ENCODE measurements at regions not wholly inside any gene's neighbourhood (a gene's known extent, or its start where the extent isn't known, plus 50 kb on each side); places are given as distances from the start of the nearest gene placed in this dataset.

DNA sequence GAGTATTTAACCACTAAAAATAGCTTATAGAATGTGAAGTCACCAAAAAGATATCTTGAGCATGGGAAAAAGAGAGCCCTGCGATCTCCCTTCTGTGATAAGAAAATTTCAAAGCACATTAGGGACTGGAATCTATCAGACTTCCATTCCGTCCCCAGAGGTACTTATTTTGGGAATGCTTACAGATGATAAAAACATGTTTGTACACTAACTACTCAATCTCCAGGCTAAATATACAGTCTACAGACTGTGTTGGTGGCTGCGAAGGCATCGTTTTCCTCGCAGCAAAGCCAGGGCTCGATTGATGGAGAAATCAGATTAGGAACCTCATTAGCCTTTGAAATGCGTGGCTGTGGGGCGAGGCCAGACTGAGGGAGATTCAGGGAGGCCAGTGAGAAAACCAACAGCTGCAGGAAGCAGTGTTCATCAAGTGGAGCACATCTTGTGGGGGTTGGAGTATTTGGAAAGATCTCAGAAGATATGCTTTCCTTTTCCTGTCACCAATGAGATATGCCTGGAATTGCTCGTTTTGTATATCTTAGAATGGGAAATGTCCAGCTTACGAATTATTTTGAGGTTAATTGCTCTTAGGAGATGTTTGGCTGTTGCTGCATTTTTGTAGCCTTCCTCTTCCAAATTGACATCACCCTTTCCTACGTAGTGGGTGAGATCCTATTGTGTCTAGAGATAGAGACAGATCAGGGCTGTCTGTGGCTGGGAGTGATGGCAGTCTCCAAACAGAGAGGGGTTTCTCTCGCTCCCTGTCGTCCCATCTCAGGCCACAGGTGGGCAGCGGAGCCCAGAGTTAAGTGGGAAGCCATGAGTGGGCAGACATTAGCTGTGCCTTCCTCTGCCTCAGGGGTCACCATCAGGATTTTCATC lies 224.9 kb upstream of the FAT1 start:
- Histone ChIP-seq H3K27ac (replicated peaks) (no peak overlapping the region), H3K27me3 (ENCODE audit: insufficient read depth, poor library complexity, severe bottlenecking) (no peaks in the 10 kb centered on the region), H3K4me3 (replicated peaks; ENCODE audit: insufficient read depth, low read length) (no peak overlapping the region)
- TF ChIP-seq GABPA (IDR thresholded peaks at IDR 0.05; ENCODE audit: low read depth) (no peak), SPI1 (IDR thresholded peaks at IDR 0.05; ENCODE audit: borderline replicate concordance, low read depth) (no peak), POLR2AphosphoS5 (IDR thresholded peaks at IDR 0.05; ENCODE audit: low read depth) (no peak)
- TF ChIP-seq, protein P1, sequence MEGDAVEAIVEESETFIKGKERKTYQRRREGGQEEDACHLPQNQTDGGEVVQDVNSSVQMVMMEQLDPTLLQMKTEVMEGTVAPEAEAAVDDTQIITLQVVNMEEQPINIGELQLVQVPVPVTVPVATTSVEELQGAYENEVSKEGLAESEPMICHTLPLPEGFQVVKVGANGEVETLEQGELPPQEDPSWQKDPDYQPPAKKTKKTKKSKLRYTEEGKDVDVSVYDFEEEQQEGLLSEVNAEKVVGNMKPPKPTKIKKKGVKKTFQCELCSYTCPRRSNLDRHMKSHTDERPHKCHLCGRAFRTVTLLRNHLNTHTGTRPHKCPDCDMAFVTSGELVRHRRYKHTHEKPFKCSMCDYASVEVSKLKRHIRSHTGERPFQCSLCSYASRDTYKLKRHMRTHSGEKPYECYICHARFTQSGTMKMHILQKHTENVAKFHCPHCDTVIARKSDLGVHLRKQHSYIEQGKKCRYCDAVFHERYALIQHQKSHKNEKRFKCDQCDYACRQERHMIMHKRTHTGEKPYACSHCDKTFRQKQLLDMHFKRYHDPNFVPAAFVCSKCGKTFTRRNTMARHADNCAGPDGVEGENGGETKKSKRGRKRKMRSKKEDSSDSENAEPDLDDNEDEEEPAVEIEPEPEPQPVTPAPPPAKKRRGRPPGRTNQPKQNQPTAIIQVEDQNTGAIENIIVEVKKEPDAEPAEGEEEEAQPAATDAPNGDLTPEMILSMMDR (IDR thresholded peaks at IDR 0.05; ENCODE audit: insufficient read depth, low read length), result no peak
- TF ChIP-seq, protein P2, sequence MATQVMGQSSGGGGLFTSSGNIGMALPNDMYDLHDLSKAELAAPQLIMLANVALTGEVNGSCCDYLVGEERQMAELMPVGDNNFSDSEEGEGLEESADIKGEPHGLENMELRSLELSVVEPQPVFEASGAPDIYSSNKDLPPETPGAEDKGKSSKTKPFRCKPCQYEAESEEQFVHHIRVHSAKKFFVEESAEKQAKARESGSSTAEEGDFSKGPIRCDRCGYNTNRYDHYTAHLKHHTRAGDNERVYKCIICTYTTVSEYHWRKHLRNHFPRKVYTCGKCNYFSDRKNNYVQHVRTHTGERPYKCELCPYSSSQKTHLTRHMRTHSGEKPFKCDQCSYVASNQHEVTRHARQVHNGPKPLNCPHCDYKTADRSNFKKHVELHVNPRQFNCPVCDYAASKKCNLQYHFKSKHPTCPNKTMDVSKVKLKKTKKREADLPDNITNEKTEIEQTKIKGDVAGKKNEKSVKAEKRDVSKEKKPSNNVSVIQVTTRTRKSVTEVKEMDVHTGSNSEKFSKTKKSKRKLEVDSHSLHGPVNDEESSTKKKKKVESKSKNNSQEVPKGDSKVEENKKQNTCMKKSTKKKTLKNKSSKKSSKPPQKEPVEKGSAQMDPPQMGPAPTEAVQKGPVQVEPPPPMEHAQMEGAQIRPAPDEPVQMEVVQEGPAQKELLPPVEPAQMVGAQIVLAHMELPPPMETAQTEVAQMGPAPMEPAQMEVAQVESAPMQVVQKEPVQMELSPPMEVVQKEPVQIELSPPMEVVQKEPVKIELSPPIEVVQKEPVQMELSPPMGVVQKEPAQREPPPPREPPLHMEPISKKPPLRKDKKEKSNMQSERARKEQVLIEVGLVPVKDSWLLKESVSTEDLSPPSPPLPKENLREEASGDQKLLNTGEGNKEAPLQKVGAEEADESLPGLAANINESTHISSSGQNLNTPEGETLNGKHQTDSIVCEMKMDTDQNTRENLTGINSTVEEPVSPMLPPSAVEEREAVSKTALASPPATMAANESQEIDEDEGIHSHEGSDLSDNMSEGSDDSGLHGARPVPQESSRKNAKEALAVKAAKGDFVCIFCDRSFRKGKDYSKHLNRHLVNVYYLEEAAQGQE (IDR thresholded peaks at IDR 0.05; ENCODE audit: insufficient replicate concordance, low read depth), result no peak
- no peak for DNase-seq (ENCODE audit: low read depth in 1 of 2, low spot score in 1 of 2)

DNA sequence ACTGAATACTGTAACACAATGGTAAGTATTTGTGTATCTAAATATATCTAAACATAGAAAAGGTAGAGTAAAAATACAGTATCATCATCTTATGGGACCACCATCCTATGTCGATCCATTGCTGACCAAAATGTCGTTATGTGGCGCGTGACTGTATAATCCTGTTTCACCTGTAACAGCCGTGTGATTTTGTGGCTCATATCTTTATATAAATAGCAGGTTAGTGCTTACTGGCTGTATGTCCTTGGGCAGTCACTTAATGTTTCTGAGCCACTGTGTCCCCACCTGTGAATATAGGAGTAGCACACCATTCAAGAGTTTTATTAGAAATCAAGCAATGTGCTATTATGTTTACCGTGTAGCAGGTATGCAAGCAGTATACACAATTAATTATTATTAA lies 226.2 kb upstream of the FAT1 start:
- Histone ChIP-seq H3K4me3 (replicated peaks; ENCODE audit: insufficient read depth, low read length) (no peak overlapping the region), H3K27ac (replicated peaks) (no peak overlapping the region), H3K27me3 (ENCODE audit: insufficient read depth, poor library complexity, severe bottlenecking) (no peaks in the 10 kb centered on the region)
- TF ChIP-seq POLR2AphosphoS5 (IDR thresholded peaks at IDR 0.05; ENCODE audit: low read depth) (no peak), SPI1 (IDR thresholded peaks at IDR 0.05; ENCODE audit: borderline replicate concordance, low read depth) (no peak), GABPA (IDR thresholded peaks at IDR 0.05; ENCODE audit: low read depth) (no peak)
- TF ChIP-seq, protein P1 (IDR thresholded peaks at IDR 0.05; ENCODE audit: insufficient read depth, low read length), result no peak
- TF ChIP-seq, protein P2 (IDR thresholded peaks at IDR 0.05; ENCODE audit: insufficient replicate concordance, low read depth), result no peak
- DNase-seq (ENCODE audit: low read depth in 1 of 2, low spot score in 1 of 2), result no peak

DNA sequence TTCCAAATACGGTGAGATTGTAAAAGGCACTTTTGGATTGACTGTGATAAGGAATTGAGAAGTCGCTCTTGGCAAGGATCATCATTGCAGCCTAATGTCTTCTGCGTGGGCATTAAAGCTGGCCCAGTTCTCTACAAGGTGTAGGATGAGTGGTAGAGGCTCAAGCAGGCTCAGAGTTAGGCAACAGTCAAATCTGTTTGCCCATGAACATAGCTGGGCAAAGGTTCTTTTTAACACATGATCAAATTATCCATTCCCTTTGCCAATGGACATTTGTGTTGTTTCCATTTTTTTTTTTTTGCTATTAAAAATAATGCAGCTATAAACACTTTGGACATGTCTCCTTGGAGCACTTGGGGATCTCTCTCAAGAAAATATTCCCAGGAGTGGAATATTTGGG lies 229.1 kb upstream of the FAT1 start:
- TF ChIP-seq POLR2AphosphoS5 (IDR thresholded peaks at IDR 0.05; ENCODE audit: low read depth), result no peak
- TF ChIP-seq, protein P1 (IDR thresholded peaks at IDR 0.05; ENCODE audit: insufficient read depth, low read length), result no peak
- TF ChIP-seq SPI1 (IDR thresholded peaks at IDR 0.05; ENCODE audit: borderline replicate concordance, low read depth), result no peak
- TF ChIP-seq, protein P2 (IDR thresholded peaks at IDR 0.05; ENCODE audit: insufficient replicate concordance, low read depth), result no peak
- TF ChIP-seq GABPA (IDR thresholded peaks at IDR 0.05; ENCODE audit: low read depth), result no peak
- Histone ChIP-seq H3K27ac (replicated peaks) (no peak overlapping the region), H3K27me3 (ENCODE audit: insufficient read depth, poor library complexity, severe bottlenecking) (no peaks in the 10 kb centered on the region), H3K4me3 (replicated peaks; ENCODE audit: insufficient read depth, low read length) (no peak overlapping the region)
- DNase-seq (ENCODE audit: low read depth in 1 of 2, low spot score in 1 of 2), result no peak
